Colonic mucosa (tissue), 4 donors: ENCODE measurements at regions not wholly inside any gene's neighbourhood (a gene's known extent, or its start where the extent isn't known, plus 50 kb on each side); places are given as distances from the start of the nearest gene placed in this dataset.
A peak's percentile ranks its signal among the peaks of the same experiment; 100 is the strongest.

ENCODE experiments used
- DNase-seq: peaks from one replicate; pipeline ENCODE4 v3.0.0-alpha.2; 2020
- H3K27ac ChIP-seq: fragments of 200-600 bp; one replicate; pipeline ENCODE4 v1.8.0; 2021
- H3K27me3 ChIP-seq: fragments of 200-600 bp; one replicate; pipeline ENCODE4 v1.8.0; 2021
- H3K36me3 ChIP-seq: fragments of 200-600 bp; one replicate; pipeline ENCODE4 v1.8.0; 2021
- H3K4me1 ChIP-seq: fragments of 200-600 bp; one replicate; pipeline ENCODE4 v1.8.0; 2021; ENCODE audit warnings: mild to moderate bottlenecking
- H3K4me3 ChIP-seq: fragments of 200-600 bp; one replicate; pipeline ENCODE4 v1.8.0; 2021
- H3K9ac ChIP-seq, 2 donors: one replicate each; pipeline ENCODE4 v1.7.0; 2013; ENCODE audit warnings: control low read depth in 2 of 2, low read depth in 2 of 2, low read length in 2 of 2
- H3K9me3 ChIP-seq: fragments of 200-600 bp; one replicate; pipeline ENCODE4 v1.8.0; 2021
- intact Hi-C: fragments of 100-400 bp; cut with DNase I; formaldehyde crosslinking; loops from one replicate; pipeline ENCODE4 v1.14.1; 2022
- TF ChIP-seq, protein P1 (sequence below): fragments of 200-600 bp; IDR thresholded peaks from one replicate; pipeline ENCODE4 v1.8.0; 2022; ENCODE audit warnings: antibody characterized with exemption, mild to moderate bottlenecking
- donor health status: healthy.
- donor health status: DM: no; HTN: no; CAD: no.
- donor health status: DM: no; HTN: no; CAD: no.

- Histone ChIP-seq H3K9me3 (no peaks in the 10 kb centered on the region), H3K4me3 (no peak overlapping the region), H3K9ac (no peak overlapping the region), H3K4me1 (peaks cover 4% of the 10 kb centered on the region), H3K27me3 (no peaks in the 10 kb centered on the region), H3K27ac (no peak overlapping the region), H3K36me3 (no peaks in the 10 kb centered on the region)
- TF ChIP-seq, protein P1, sequence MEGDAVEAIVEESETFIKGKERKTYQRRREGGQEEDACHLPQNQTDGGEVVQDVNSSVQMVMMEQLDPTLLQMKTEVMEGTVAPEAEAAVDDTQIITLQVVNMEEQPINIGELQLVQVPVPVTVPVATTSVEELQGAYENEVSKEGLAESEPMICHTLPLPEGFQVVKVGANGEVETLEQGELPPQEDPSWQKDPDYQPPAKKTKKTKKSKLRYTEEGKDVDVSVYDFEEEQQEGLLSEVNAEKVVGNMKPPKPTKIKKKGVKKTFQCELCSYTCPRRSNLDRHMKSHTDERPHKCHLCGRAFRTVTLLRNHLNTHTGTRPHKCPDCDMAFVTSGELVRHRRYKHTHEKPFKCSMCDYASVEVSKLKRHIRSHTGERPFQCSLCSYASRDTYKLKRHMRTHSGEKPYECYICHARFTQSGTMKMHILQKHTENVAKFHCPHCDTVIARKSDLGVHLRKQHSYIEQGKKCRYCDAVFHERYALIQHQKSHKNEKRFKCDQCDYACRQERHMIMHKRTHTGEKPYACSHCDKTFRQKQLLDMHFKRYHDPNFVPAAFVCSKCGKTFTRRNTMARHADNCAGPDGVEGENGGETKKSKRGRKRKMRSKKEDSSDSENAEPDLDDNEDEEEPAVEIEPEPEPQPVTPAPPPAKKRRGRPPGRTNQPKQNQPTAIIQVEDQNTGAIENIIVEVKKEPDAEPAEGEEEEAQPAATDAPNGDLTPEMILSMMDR = no peak
- intact Hi-C loops = no loop called here
- DNase-seq = no peak
These were observed 83.1 kb downstream of the CTAGE1 start for GRCh38 chr18:22334567-22334966.

- no peak overlapping the region for H3K9ac ChIP-seq
- H3K4me3 ChIP-seq = no peak overlapping the region
- DNase-seq = no peak
- H3K36me3 ChIP-seq = no peaks in the 10 kb centered on the region
- intact Hi-C loops = no loop called here
- TF ChIP-seq, protein P1 = no peak
- H3K9me3 ChIP-seq = no peaks in the 10 kb centered on the region
- H3K27ac ChIP-seq = no peak overlapping the region
- H3K4me1 ChIP-seq = peaks cover 4% of the 10 kb centered on the region
- no peaks in the 10 kb centered on the region for H3K27me3 ChIP-seq
These were observed 85.1 kb downstream of the CTAGE1 start for GRCh38 chr18:22332590-22332989.

- intact Hi-C loops = no loop called here
- no peak overlapping the region for H3K9ac ChIP-seq
- TF ChIP-seq, protein P1 = no peak
- no peak overlapping the region for H3K27ac ChIP-seq
- peaks cover 4% of the 10 kb centered on the region for H3K4me1 ChIP-seq
- H3K4me3 ChIP-seq = no peak overlapping the region
- no peaks in the 10 kb centered on the region for H3K9me3 ChIP-seq
- no peaks in the 10 kb centered on the region for H3K27me3 ChIP-seq
- no peak for DNase-seq
- no peaks in the 10 kb centered on the region for H3K36me3 ChIP-seq
These were observed 87.2 kb downstream of the CTAGE1 start for GRCh38 chr18:22330508-22330907.

GRCh38 chr18:22325396-22325795, 92.3 kb downstream of the CTAGE1 start:
- Histone ChIP-seq H3K9me3 (no peaks in the 10 kb centered on the region), H3K4me1 (peaks cover 5% of the 10 kb centered on the region), H3K4me3 (no peak overlapping the region), H3K27me3 (no peaks in the 10 kb centered on the region), H3K27ac (no peak overlapping the region), H3K36me3 (no peaks in the 10 kb centered on the region), H3K9ac (no peak overlapping the region)
- intact Hi-C loops = no loop called here
- no peak for DNase-seq
- TF ChIP-seq, protein P1 = no peak

- intact Hi-C loops = no loop called here
- Histone ChIP-seq H3K9ac (peak overlapping the region in 1 of 2 donors; percentile 5), H3K4me3 (no peak overlapping the region), H3K27ac (no peak overlapping the region), H3K4me1 (peaks cover 5% of the 10 kb centered on the region), H3K36me3 (no peaks in the 10 kb centered on the region), H3K27me3 (no peaks in the 10 kb centered on the region), H3K9me3 (no peaks in the 10 kb centered on the region)
- TF ChIP-seq, protein P1 = no peak
- no peak for DNase-seq
These were observed 93.3 kb downstream of the CTAGE1 start for GRCh38 chr18:22324191-22325131.
